ENCODE measurements at regions not wholly inside any gene's neighbourhood (a gene's known extent, or its start where the extent isn't known, plus 50 kb on each side); places are given as distances from the start of the nearest gene placed in this dataset.

- TF ChIP-seq EZH2 (IDR thresholded peaks at IDR 0.05; ENCODE audit: insufficient read depth, low read length) (no peak), CTCF (IDR thresholded peaks at IDR 0.05; ENCODE audit: insufficient read depth, low read depth, low read length) (no peak)
These were observed 494.3 kb downstream of the SQOR start for GRCh38 chr15:46129145-46129544.

All from astrocyte (in vitro differentiated cells and primary cell).